Osteoblast (primary cell): ENCODE measurements at regions not wholly inside any gene's neighbourhood (a gene's known extent, or its start where the extent isn't known, plus 50 kb on each side); places are given as distances from the start of the nearest gene placed in this dataset.

Source experiments
- DNase-seq: peaks from one replicate; pipeline ENCODE4 v3.0.0; 2011; ENCODE audit warnings: low spot score, mixed read lengths; ENCODE audit not compliant: insufficient read length; ENCODE audit errors: missing footprints
- H2AFZ ChIP-seq: 2 replicates; pipeline ENCODE4 v1.6.0; 2011; ENCODE audit warnings: mild to moderate bottlenecking, low read length
- H3K27ac ChIP-seq: 2 replicates; pipeline ENCODE4 v1.5.1; 2011; ENCODE audit warnings: mild to moderate bottlenecking, low read depth, low read length, moderate library complexity
- H3K27me3 ChIP-seq: 2 replicates; pipeline ENCODE4 v1.6.0; 2012; ENCODE audit warnings: mild to moderate bottlenecking, control low read depth, inconsistent platforms, low read length, moderate library complexity; ENCODE audit not compliant: insufficient read depth
- H3K36me3 ChIP-seq: 2 replicates; pipeline ENCODE4 v1.5.1; 2011; ENCODE audit warnings: mild to moderate bottlenecking, low read length, control low read depth, moderate library complexity; ENCODE audit not compliant: insufficient read depth
- H3K4me1 ChIP-seq: 2 replicates; pipeline ENCODE4 v1.5.1; 2011; ENCODE audit warnings: mild to moderate bottlenecking, low read length, control low read depth, moderate library complexity; ENCODE audit not compliant: insufficient read depth
- H3K4me2 ChIP-seq: 2 replicates; pipeline ENCODE4 v1.6.0; 2011; ENCODE audit warnings: mild to moderate bottlenecking, low read length; ENCODE audit not compliant: insufficient read depth
- H3K4me3 ChIP-seq: fragments of 200-600 bp; sonication (generic); 3 replicates; pipeline ENCODE4 v1.5.1; 2012; ENCODE audit warnings: mild to moderate bottlenecking, low read length, inconsistent platforms; ENCODE audit not compliant: insufficient read depth
- H3K79me2 ChIP-seq: 2 replicates; pipeline ENCODE4 v1.6.0; 2012; ENCODE audit warnings: mild to moderate bottlenecking, low read length, control low read depth, inconsistent platforms; ENCODE audit not compliant: insufficient read depth
- H3K9me3 ChIP-seq: 2 replicates; pipeline ENCODE4 v1.5.1; 2011; ENCODE audit warnings: low read depth, low read length, control low read depth
- H4K20me1 ChIP-seq: 2 replicates; pipeline ENCODE4 v1.6.0; 2012; ENCODE audit warnings: mild to moderate bottlenecking, low read length, control low read depth; ENCODE audit not compliant: insufficient read depth
- TF ChIP-seq, protein P1 (sequence below): IDR thresholded peaks from 2 replicates; pipeline ENCODE4 v1.5.1; 2011; ENCODE audit warnings: mild to moderate bottlenecking, low read depth, low read length, moderate library complexity; ENCODE audit errors: extremely low read depth

DNA sequence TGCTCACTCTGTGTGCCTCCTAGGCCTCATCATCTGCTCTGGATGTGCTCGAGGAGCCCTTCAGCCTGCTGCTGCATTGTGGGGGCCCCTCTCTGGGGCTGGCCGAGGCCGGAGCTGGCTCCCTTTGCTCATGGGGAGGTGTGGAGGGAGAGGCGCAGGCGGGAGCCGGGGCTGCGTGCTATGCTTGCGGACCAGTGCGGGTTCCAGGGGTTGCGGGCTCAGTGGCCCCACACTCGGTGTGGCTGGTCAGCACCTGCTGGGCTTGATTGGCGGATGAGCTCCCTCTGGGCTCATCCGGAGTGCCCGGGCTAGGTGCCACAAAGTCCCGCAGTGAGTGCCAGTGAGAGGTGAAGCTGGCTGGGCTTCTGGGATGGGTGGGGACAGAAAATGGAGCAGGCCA is 264.2 kb downstream of the SI start:
- H4K20me1 ChIP-seq: no peaks in the 10 kb centered on the region
- H3K9me3 ChIP-seq: peaks cover 2% of the 10 kb centered on the region
- H3K4me1 ChIP-seq: no peaks in the 10 kb centered on the region
- no peaks in the 10 kb centered on the region for H3K36me3 ChIP-seq
- H3K4me2 ChIP-seq: no peak overlapping the region
- H3K79me2 ChIP-seq: no peaks in the 10 kb centered on the region
- no peak for DNase-seq
- no peak overlapping the region for H2AFZ ChIP-seq
- no peaks in the 10 kb centered on the region for H3K27me3 ChIP-seq
- no peak overlapping the region for H3K27ac ChIP-seq
- H3K4me3 ChIP-seq: no peak overlapping the region
- TF ChIP-seq, protein P1, sequence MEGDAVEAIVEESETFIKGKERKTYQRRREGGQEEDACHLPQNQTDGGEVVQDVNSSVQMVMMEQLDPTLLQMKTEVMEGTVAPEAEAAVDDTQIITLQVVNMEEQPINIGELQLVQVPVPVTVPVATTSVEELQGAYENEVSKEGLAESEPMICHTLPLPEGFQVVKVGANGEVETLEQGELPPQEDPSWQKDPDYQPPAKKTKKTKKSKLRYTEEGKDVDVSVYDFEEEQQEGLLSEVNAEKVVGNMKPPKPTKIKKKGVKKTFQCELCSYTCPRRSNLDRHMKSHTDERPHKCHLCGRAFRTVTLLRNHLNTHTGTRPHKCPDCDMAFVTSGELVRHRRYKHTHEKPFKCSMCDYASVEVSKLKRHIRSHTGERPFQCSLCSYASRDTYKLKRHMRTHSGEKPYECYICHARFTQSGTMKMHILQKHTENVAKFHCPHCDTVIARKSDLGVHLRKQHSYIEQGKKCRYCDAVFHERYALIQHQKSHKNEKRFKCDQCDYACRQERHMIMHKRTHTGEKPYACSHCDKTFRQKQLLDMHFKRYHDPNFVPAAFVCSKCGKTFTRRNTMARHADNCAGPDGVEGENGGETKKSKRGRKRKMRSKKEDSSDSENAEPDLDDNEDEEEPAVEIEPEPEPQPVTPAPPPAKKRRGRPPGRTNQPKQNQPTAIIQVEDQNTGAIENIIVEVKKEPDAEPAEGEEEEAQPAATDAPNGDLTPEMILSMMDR: no peak

DNA sequence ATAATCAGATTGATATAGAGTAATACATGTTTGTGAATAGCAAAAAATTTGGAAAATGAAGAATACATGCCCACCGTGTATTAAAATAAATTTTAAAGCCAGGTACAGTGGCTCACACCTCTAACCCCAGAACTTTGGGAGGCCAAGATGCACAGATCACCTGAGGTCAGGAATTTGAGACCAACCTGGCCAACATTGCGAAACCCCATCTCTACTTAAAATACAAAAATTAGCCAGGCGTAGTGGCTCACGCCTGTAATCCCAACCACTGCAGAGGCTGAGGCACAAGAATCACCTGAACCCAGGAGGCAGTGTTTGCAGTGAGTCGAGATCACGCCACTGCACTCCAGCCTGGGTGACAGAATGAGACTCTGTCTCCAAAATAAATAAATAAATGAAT is 266.3 kb downstream of the SI start:
- H4K20me1 ChIP-seq: no peaks in the 10 kb centered on the region
- H3K27ac ChIP-seq: no peak overlapping the region
- no peaks in the 10 kb centered on the region for H3K79me2 ChIP-seq
- no peaks in the 10 kb centered on the region for H3K4me1 ChIP-seq
- H2AFZ ChIP-seq: no peak overlapping the region
- H3K27me3 ChIP-seq: no peaks in the 10 kb centered on the region
- no peak overlapping the region for H3K4me3 ChIP-seq
- H3K4me2 ChIP-seq: no peak overlapping the region
- no peak for DNase-seq
- H3K36me3 ChIP-seq: no peaks in the 10 kb centered on the region
- peaks cover 4% of the 10 kb centered on the region for H3K9me3 ChIP-seq
- TF ChIP-seq, protein P1: no peak

DNA sequence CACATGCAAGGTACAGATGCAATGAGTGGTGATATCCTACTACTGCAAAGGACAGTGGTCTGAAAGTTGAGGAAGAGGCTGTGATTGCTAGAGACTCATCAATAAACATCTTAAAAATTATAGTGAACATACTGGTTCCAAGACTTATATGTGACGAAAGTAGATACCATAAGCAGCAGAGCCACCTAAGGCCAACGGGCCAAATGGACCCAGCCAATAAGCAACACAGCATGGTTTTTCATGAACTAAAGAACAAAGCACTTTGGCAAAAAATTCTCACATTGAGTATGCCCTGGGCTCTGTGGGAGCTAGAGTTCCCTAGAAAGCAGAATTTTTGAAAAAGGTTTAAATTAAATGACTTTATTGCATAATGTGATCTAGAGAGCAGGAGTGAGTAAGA is 272.1 kb downstream of the SI start:
- Histone ChIP-seq H3K4me3 (no peak overlapping the region), H3K4me1 (no peaks in the 10 kb centered on the region), H3K79me2 (no peaks in the 10 kb centered on the region), H3K36me3 (no peaks in the 10 kb centered on the region), H3K27ac (no peak overlapping the region), H3K4me2 (no peak overlapping the region), H3K9me3 (peaks cover 5% of the 10 kb centered on the region), H4K20me1 (no peaks in the 10 kb centered on the region), H3K27me3 (no peaks in the 10 kb centered on the region), H2AFZ (no peak overlapping the region)
- TF ChIP-seq, protein P1: no peak
- DNase-seq: no peak

DNA sequence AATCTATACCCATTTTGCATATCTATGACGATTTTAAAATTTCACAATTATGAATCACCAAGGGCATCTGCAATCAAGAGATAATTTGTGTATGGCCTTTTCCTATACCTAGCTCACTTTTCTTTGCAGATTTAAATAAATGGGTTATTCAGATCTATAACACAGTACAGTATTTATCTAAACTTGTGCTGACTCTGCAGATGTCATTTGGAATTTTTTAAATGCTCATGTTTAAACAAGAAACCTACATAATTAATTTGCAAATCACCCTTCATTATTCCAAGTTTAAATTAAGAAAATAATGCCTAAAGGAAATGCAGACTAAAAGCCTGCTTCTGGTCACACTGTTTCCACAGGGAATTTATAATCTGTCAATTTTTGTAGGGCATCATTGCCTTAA is 284.2 kb downstream of the SI start:
- Histone ChIP-seq H3K36me3 (no peaks in the 10 kb centered on the region), H3K27me3 (no peaks in the 10 kb centered on the region), H3K27ac (no peak overlapping the region), H3K9me3 (no peaks in the 10 kb centered on the region), H2AFZ (no peak overlapping the region), H3K79me2 (no peaks in the 10 kb centered on the region), H3K4me1 (no peaks in the 10 kb centered on the region), H3K4me3 (no peak overlapping the region), H4K20me1 (no peaks in the 10 kb centered on the region), H3K4me2 (no peak overlapping the region)
- no peak for DNase-seq
- TF ChIP-seq, protein P1: no peak
